GM13977 (cell line): ENCODE measurements at regions not wholly inside any gene's neighbourhood (a gene's known extent, or its start where the extent isn't known, plus 50 kb on each side); places are given as distances from the start of the nearest gene placed in this dataset.
"Not testable (repeated sequence)": the region's sequence is repeated elsewhere in the genome, so short reads cannot be mapped to it uniquely, and the experiment has no call there.

Source experiments
- DNase-seq: peaks from one replicate; pipeline ENCODE4 v3.0.0; 2012; ENCODE audit warnings: low spot score
- CTCF ChIP-seq: IDR thresholded peaks from 2 replicates; pipeline ENCODE4 v1.5.1; 2012; ENCODE audit warnings: mild to moderate bottlenecking, control low read depth; ENCODE audit not compliant: insufficient read depth; ENCODE audit errors: extremely low read depth, missing control alignments
- in situ Hi-C: fragments of 300-500 bp; cut with MboI; formaldehyde crosslinking; loops from one replicate; pipeline ENCODE4 v1.12.0; 2022; ENCODE audit warnings: low sequenced_read_pairs, low pct_unique_long_range_greater_than_20kb, mixed read lengths, inconsistent platforms; ENCODE audit not compliant: unreplicated experiment

GRCh38 chr12:75854681-75855309 is 176.8 kb downstream of the PHLDA1 start:
- no peak for TF ChIP-seq CTCF
- in situ Hi-C loops = no loop called here
- DNase-seq = no peak

GRCh38 chr12:75854137-75854536 is 177.4 kb downstream of the PHLDA1 start:
- in situ Hi-C loops = not testable (repeated sequence)

GRCh38 chr12:75853626-75854025 is 177.9 kb downstream of the PHLDA1 start:
- DNase-seq = no peak
- in situ Hi-C loops = no loop called here
- TF ChIP-seq CTCF = no peak

More at GRCh38 chr12:75854137-75854536, 177.4 kb downstream of the PHLDA1 start:
- DNase-seq = not testable (repeated sequence)

- in situ Hi-C loops = no loop called here
- no peak for TF ChIP-seq CTCF
Observed at GRCh38 chr12:75852956-75853355, 178.6 kb downstream of the PHLDA1 start.

GRCh38 chr12:75852143-75852542 is 179.4 kb downstream of the PHLDA1 start:
- in situ Hi-C loops = no loop called here
- no peak for DNase-seq
- no peak for TF ChIP-seq CTCF

More at GRCh38 chr12:75852956-75853355, 178.6 kb downstream of the PHLDA1 start:
- no peak for DNase-seq

GRCh38 chr12:75850721-75851462 is 180.7 kb downstream of the PHLDA1 start:
- no peak for DNase-seq
- no peak for TF ChIP-seq CTCF
- in situ Hi-C loops = no loop called here

GRCh38 chr12:75848961-75849360 is 182.6 kb downstream of the PHLDA1 start:
- in situ Hi-C loops = no loop called here
- TF ChIP-seq CTCF = no peak
- no peak for DNase-seq
